Chondrocyte (in vitro differentiated cells): ENCODE measurements at regions not wholly inside any gene's neighbourhood (a gene's known extent, or its start where the extent isn't known, plus 50 kb on each side); places are given as distances from the start of the nearest gene placed in this dataset.
"Not testable (repeated sequence)": the region's sequence is repeated elsewhere in the genome, so short reads cannot be mapped to it uniquely, and the experiment has no call there.

Experiments used
- DNase-seq: peaks from one replicate; pipeline ENCODE4 v3.0.0; 2021; ENCODE audit warnings: mixed read lengths, low spot score
- H3K27ac Mint-ChIP-seq: one replicate; pipeline ENCODE4 v1.8.0; 2021; ENCODE audit warnings: mild to moderate bottlenecking, moderate library complexity, mixed read lengths; ENCODE audit not compliant: unreplicated experiment
- H3K27me3 Mint-ChIP-seq: 2 replicates; pipeline ENCODE4 v1.8.0; 2021; ENCODE audit warnings: low read depth, mixed read lengths
- H3K36me3 Mint-ChIP-seq: 2 replicates; pipeline ENCODE4 v1.8.0; 2021; ENCODE audit warnings: low read depth, mixed read lengths
- H3K4me1 Mint-ChIP-seq: 2 replicates; pipeline ENCODE4 v1.8.0; 2021; ENCODE audit warnings: low read depth, mild to moderate bottlenecking, mixed read lengths
- H3K4me3 Mint-ChIP-seq: one replicate; pipeline ENCODE4 v1.8.0; 2021; ENCODE audit warnings: mild to moderate bottlenecking, moderate library complexity, mixed read lengths; ENCODE audit not compliant: unreplicated experiment
- H3K9me3 Mint-ChIP-seq: 2 replicates; pipeline ENCODE4 v1.8.0; 2021; ENCODE audit warnings: low read depth, mixed read lengths
- TF ChIP-seq, protein P1 (sequence below): fragments of 200-600 bp; sonication (generic); IDR thresholded peaks from 2 replicates; pipeline ENCODE4 v1.5.0; 2021; ENCODE audit warnings: antibody characterized with exemption, mild to moderate bottlenecking, moderate library complexity

DNA sequence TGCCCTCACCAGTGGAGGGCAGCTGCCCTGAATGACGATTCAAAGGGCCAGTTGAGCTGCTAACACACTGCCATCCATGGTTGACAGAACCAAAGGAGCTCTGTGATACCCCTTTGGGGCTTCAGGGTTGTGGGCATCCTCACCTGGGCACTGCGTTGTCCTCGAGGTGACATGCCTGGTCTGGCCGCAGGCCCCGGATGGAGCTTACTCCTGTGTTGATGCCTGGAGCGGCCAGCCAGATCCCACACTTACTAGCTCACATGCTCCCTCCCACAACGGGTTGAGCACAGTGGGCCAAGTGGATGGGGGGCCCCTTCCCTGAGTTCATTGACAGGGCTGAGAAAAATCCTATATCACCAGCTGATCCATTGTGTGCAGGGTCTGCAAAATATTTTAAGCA is 898.9 kb downstream of the TAF11L14 start:
- Mint-ChIP-seq H3K27me3 (peaks cover 5% of the 10 kb centered on the region), H3K4me1 (no peaks in the 10 kb centered on the region), H3K27ac (no peak overlapping the region), H3K9me3 (peaks cover 3% of the 10 kb centered on the region), H3K4me3 (no peak overlapping the region), H3K36me3 (no peaks in the 10 kb centered on the region)
- TF ChIP-seq, protein P1, sequence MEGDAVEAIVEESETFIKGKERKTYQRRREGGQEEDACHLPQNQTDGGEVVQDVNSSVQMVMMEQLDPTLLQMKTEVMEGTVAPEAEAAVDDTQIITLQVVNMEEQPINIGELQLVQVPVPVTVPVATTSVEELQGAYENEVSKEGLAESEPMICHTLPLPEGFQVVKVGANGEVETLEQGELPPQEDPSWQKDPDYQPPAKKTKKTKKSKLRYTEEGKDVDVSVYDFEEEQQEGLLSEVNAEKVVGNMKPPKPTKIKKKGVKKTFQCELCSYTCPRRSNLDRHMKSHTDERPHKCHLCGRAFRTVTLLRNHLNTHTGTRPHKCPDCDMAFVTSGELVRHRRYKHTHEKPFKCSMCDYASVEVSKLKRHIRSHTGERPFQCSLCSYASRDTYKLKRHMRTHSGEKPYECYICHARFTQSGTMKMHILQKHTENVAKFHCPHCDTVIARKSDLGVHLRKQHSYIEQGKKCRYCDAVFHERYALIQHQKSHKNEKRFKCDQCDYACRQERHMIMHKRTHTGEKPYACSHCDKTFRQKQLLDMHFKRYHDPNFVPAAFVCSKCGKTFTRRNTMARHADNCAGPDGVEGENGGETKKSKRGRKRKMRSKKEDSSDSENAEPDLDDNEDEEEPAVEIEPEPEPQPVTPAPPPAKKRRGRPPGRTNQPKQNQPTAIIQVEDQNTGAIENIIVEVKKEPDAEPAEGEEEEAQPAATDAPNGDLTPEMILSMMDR = no peak
- DNase-seq = peak; percentile 89

DNA sequence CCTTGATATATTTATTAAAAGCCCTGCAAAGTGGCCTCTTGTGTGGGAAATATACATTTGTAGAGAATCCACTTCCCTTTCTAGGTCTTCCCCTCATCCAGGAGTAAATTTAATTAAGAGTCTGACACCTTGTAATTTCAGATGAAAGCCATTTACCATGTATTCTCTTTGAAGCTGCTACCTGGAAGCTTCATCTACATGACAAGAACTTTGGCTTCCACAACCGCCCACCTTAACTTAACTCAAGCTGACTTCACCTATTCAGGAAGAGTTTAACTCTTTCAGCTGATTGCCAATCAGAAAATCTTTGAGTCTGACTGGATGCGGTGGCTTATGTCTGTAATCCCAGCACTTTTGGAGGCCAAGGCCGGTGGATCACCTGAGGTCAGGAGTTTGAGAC is 899.9 kb downstream of the TAF11L14 start:
- no peak overlapping the region for H3K4me3 Mint-ChIP-seq
- DNase-seq = no peak
- H3K27ac Mint-ChIP-seq = no peak overlapping the region
- TF ChIP-seq, protein P1 = no peak
- peaks cover 3% of the 10 kb centered on the region for H3K9me3 Mint-ChIP-seq
- no peaks in the 10 kb centered on the region for H3K36me3 Mint-ChIP-seq
- H3K4me1 Mint-ChIP-seq = no peaks in the 10 kb centered on the region
- peaks cover 3% of the 10 kb centered on the region for H3K27me3 Mint-ChIP-seq

DNA sequence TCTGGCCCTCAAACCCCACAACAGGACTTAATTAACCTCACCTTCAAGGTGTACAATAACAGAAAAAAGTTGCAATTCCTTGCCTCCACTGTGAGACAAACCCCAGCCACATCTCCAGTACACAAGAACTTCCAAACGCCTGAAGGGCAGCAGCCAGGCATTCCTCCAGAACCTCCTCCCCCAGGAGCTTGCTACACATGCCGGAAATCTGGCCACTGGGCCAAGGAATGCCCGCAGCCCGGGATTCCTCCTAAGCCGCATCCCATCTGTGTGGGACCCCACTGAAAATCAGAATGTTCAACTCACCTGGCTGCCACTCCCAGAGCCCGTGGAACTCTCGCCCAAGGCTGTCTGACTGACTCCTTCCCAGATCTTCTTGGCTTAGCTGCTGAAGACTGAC is 901.5 kb downstream of the TAF11L14 start:
- not testable (repeated sequence) for H3K36me3 Mint-ChIP-seq, H3K27ac Mint-ChIP-seq, H3K9me3 Mint-ChIP-seq, DNase-seq, H3K27me3 Mint-ChIP-seq, H3K4me1 Mint-ChIP-seq, H3K4me3 Mint-ChIP-seq

DNA sequence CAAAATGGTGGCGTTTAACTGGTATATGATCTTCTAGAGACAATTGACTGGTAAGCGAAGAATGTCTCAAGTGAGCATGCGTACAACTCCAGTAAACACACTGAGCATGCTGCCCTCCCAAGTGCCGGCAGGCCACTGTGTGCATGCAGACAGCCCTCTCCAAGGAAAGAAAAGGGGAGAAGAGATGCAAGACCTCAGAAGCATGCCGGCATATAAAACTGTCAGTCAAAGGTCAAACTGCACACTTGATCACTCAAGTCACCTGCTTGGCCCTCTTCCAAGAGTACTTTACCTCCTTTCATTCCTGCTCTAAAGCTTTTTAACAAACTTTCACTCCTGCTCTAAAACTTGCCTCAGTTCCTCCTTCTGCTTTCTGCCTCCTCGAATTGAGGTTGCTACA is 910.2 kb downstream of the TAF11L14 start:
- Mint-ChIP-seq H3K4me3 (no peak overlapping the region), H3K36me3 (no peaks in the 10 kb centered on the region), H3K27me3 (no peaks in the 10 kb centered on the region), H3K9me3 (peaks cover 11% of the 10 kb centered on the region), H3K27ac (no peak overlapping the region), H3K4me1 (no peaks in the 10 kb centered on the region)
- no peak for DNase-seq
- TF ChIP-seq, protein P1 = no peak

DNA sequence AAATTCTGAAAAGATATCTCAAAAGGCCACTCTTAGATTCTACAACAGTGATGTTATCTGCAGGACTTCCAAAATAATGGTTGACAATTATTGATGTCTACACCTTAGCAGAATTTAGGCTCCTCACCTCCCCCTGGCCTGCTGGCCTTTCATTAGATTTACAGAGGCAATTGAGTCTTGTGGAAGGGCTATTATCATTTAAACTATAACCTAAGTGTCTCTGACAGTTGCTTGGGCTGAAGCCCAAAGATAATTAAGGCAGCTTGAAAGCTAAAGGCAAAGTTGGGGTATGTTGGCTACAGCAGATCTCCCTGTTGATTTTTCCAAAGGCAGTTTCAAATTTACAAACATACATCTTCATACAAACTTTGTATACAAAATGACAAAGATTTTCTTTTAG is 912.3 kb downstream of the TAF11L14 start:
- Mint-ChIP-seq H3K27ac (no peak overlapping the region), H3K4me3 (no peak overlapping the region), H3K9me3 (peaks cover 16% of the 10 kb centered on the region), H3K4me1 (no peaks in the 10 kb centered on the region), H3K27me3 (no peaks in the 10 kb centered on the region), H3K36me3 (no peaks in the 10 kb centered on the region)
- DNase-seq = no peak
- TF ChIP-seq, protein P1 = no peak

DNA sequence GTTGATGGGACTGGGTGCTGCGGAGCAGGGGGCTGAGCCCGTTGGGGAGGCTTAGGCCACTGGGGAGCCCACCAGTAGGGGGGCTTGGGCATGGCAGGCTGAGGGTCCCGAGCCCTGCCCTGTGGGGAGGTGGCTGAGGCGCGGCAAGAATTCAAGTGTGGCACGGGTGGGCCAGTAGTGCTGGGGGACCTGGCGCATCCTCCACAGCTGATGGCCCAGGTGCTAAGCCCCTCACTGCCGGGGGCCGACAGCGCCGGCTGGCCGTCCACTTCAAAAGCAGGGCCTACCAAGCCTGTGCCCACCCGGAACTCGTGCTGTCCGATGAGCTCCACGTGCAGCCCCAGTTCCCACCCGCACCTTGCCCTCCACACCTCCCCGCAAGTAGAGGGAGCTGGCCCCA is 917.5 kb downstream of the TAF11L14 start:
- peaks cover 29% of the 10 kb centered on the region for H3K9me3 Mint-ChIP-seq
- no peaks in the 10 kb centered on the region for H3K27me3 Mint-ChIP-seq
- H3K27ac Mint-ChIP-seq = no peak overlapping the region
- TF ChIP-seq, protein P1 = no peak
- no peak overlapping the region for H3K4me3 Mint-ChIP-seq
- peaks cover 6% of the 10 kb centered on the region for H3K4me1 Mint-ChIP-seq
- no peaks in the 10 kb centered on the region for H3K36me3 Mint-ChIP-seq
- DNase-seq = no peak
